ENCODE measurements at regions not wholly inside any gene's neighbourhood (a gene's known extent, or its start where the extent isn't known, plus 50 kb on each side); places are given as distances from the start of the nearest gene placed in this dataset.

- Mint-ChIP-seq H3K27me3 (ENCODE audit: unreplicated experiment) (no peaks in the 10 kb centered on the region), H3K9me3 (ENCODE audit: low read depth, unreplicated experiment) (peaks cover 7% of the 10 kb centered on the region), H3K36me3 (ENCODE audit: insufficient read depth, unreplicated experiment) (no peaks in the 10 kb centered on the region), H3K4me3 (ENCODE audit: low read depth, unreplicated experiment) (no peak overlapping the region), H3K4me1 (ENCODE audit: low read depth, unreplicated experiment) (no peaks in the 10 kb centered on the region), H3K27ac (ENCODE audit: unreplicated experiment) (no peak overlapping the region)
- no peak for DNase-seq
- CTCF ChIA-PET, result no interaction called here
- TF ChIP-seq CTCF (IDR thresholded peaks at IDR 0.05; ENCODE audit: unreplicated experiment), result no peak
- BruUV-seq (replicated peaks), result no TSS peak
- intact Hi-C loops (cut with micrococcal nuclease; ENCODE audit: unreplicated experiment), result no loop called here
These were observed 107.8 kb upstream of the CXCL12 start for GRCh38 chr10:44492678-44493077.

- intact Hi-C loops (cut with micrococcal nuclease; ENCODE audit: unreplicated experiment), result no loop called here
- Mint-ChIP-seq H3K9me3 (ENCODE audit: low read depth, unreplicated experiment) (peaks cover 5% of the 10 kb centered on the region), H3K4me1 (ENCODE audit: low read depth, unreplicated experiment) (no peaks in the 10 kb centered on the region), H3K27me3 (ENCODE audit: unreplicated experiment) (no peaks in the 10 kb centered on the region), H3K27ac (ENCODE audit: unreplicated experiment) (no peak overlapping the region), H3K36me3 (ENCODE audit: insufficient read depth, unreplicated experiment) (no peaks in the 10 kb centered on the region), H3K4me3 (ENCODE audit: low read depth, unreplicated experiment) (no peak overlapping the region)
- CTCF ChIA-PET, result no interaction called here
- no peak for TF ChIP-seq CTCF (IDR thresholded peaks at IDR 0.05; ENCODE audit: unreplicated experiment)
- DNase-seq, result no peak
- BruUV-seq (replicated peaks), result no TSS peak
These were observed 113.3 kb upstream of the CXCL12 start for GRCh38 chr10:44498222-44498621.

- CTCF ChIA-PET, result no interaction called here
- Mint-ChIP-seq H3K4me1 (ENCODE audit: low read depth, unreplicated experiment) (no peaks in the 10 kb centered on the region), H3K4me3 (ENCODE audit: low read depth, unreplicated experiment) (no peak overlapping the region), H3K9me3 (ENCODE audit: low read depth, unreplicated experiment) (peaks cover 3% of the 10 kb centered on the region), H3K36me3 (ENCODE audit: insufficient read depth, unreplicated experiment) (no peaks in the 10 kb centered on the region), H3K27ac (ENCODE audit: unreplicated experiment) (no peak overlapping the region), H3K27me3 (ENCODE audit: unreplicated experiment) (peaks cover 2% of the 10 kb centered on the region)
- no peak for DNase-seq
- no TSS peak for BruUV-seq (replicated peaks)
- no peak for TF ChIP-seq CTCF (IDR thresholded peaks at IDR 0.05; ENCODE audit: unreplicated experiment)
- intact Hi-C loops (cut with micrococcal nuclease; ENCODE audit: unreplicated experiment), result no loop called here
These were observed 115.6 kb upstream of the CXCL12 start for GRCh38 chr10:44500451-44500850.

- TF ChIP-seq CTCF (IDR thresholded peaks at IDR 0.05; ENCODE audit: unreplicated experiment), result no peak
- intact Hi-C loops (cut with micrococcal nuclease; ENCODE audit: unreplicated experiment), result no loop called here
- DNase-seq, result no peak
- no peaks in the 10 kb centered on the region for H3K4me1 Mint-ChIP-seq (ENCODE audit: low read depth, unreplicated experiment)
- no peak overlapping the region for H3K27ac Mint-ChIP-seq (ENCODE audit: unreplicated experiment)
- H3K4me3 Mint-ChIP-seq (ENCODE audit: low read depth, unreplicated experiment), result no peak overlapping the region
- H3K9me3 Mint-ChIP-seq (ENCODE audit: low read depth, unreplicated experiment), result peaks cover 3% of the 10 kb centered on the region
- CTCF ChIA-PET, result interaction anchor here (1.4 kb wide), 1 partner anchor 12 kb away, joined by 4 read pairs; no protein-coding TSS in a partner anchor
- H3K27me3 Mint-ChIP-seq (ENCODE audit: unreplicated experiment), result peaks cover 28% of the 10 kb centered on the region
- H3K36me3 Mint-ChIP-seq (ENCODE audit: insufficient read depth, unreplicated experiment), result no peaks in the 10 kb centered on the region
- BruUV-seq (replicated peaks), result no TSS peak
These were observed 121.5 kb upstream of the CXCL12 start for GRCh38 chr10:44506386-44506785.

Measured in Calu3 (cell line).